Spleen (tissue), 7 donors: ENCODE measurements at regions not wholly inside any gene's neighbourhood (a gene's known extent, or its start where the extent isn't known, plus 50 kb on each side); places are given as distances from the start of the nearest gene placed in this dataset.

Source experiments
- CTCF ChIP-seq, 11 experiments: fragments of 200-600 bp in 7 of 11; fragments of 450-650 bp in 4 of 11; sonication (generic) in 4 of 11; IDR thresholded peaks in 8 of 11; conservative IDR thresholded peaks in 3 of 11; 1 replicate in 7 of 11; 2 replicates in 4 of 11; pipeline versions ENCODE4 v1.4.0 to v1.8.0; 2016 to 2021; ENCODE audit warnings: antibody characterized with exemption in 11 of 11, inconsistent platforms in 4 of 11, mild to moderate bottlenecking in 1 of 11
- POLR2A ChIP-seq, 3 donors: fragments of 450-650 bp; IDR thresholded peaks; one replicate each; pipeline ENCODE4 v1.5.1; 2017; ENCODE audit warnings: antibody characterized with exemption in 3 of 3, mild to moderate bottlenecking in 1 of 3
- POLR2AphosphoS5 ChIP-seq, 3 donors: sonication (generic); formaldehyde crosslinking; IDR thresholded peaks; one replicate each; pipeline ENCODE4 v1.5.1; 2017; ENCODE audit warnings: antibody characterized with exemption in 3 of 3
- donor health status: DM: no; HTN: no; CAD: no; lungs with moderate emphysema.
- donor health status: DM: no; HTN: no; CAD: no.
- donor health status: DM: no; HTN: no; CAD: no.

GRCh38 chr15:89030311-89030710, 57.9 kb upstream of the ABHD2 start:
- TF ChIP-seq CTCF (IDR thresholded peaks at IDR 0.05 in 8 of 11, conservative IDR thresholded peaks at IDR 0.05 in 3 of 11) = no peak
- no peak for TF ChIP-seq POLR2A (IDR thresholded peaks at IDR 0.05)
- TF ChIP-seq POLR2AphosphoS5 (IDR thresholded peaks at IDR 0.05) = no peak
